ENCODE measurements at regions not wholly inside any gene's neighbourhood (a gene's known extent, or its start where the extent isn't known, plus 50 kb on each side); places are given as distances from the start of the nearest gene placed in this dataset.

- H3K4me3 ChIP-seq (ENCODE audit: low read depth, low read length) = no peak overlapping the region
- in situ Hi-C loops (cut with HindIII; ENCODE audit: low sequenced_read_pairs) = no loop called here
- DNase-seq (ENCODE audit: low read depth) = no peak
- TF ChIP-seq CTCF (IDR thresholded peaks at IDR 0.05; ENCODE audit: low read depth, low read length, missing control alignments) = no peak
These were observed 114.1 kb upstream of the SESN3 start for GRCh38 chr11:95344932-95345642.

GRCh38 chr11:95341221-95341620 lies 110.2 kb upstream of the SESN3 start:
- TF ChIP-seq CTCF (IDR thresholded peaks at IDR 0.05; ENCODE audit: low read depth, low read length, missing control alignments) = no peak
- in situ Hi-C loops (cut with HindIII; ENCODE audit: low sequenced_read_pairs) = no loop called here
- no peak overlapping the region for H3K4me3 ChIP-seq (ENCODE audit: low read depth, low read length)
- no peak for DNase-seq (ENCODE audit: low read depth)

- in situ Hi-C loops (cut with HindIII; ENCODE audit: low sequenced_read_pairs) = no loop called here
- no peak overlapping the region for H3K4me3 ChIP-seq (ENCODE audit: low read depth, low read length)
- DNase-seq (ENCODE audit: low read depth) = no peak
- TF ChIP-seq CTCF (IDR thresholded peaks at IDR 0.05; ENCODE audit: low read depth, low read length, missing control alignments) = no peak
These were observed 108.3 kb upstream of the SESN3 start for GRCh38 chr11:95339086-95339901.

- DNase-seq (ENCODE audit: low read depth) = peak; percentile 87
- no peak for TF ChIP-seq CTCF (IDR thresholded peaks at IDR 0.05; ENCODE audit: low read depth, low read length, missing control alignments)
- no peak overlapping the region for H3K4me3 ChIP-seq (ENCODE audit: low read depth, low read length)
- in situ Hi-C loops (cut with HindIII; ENCODE audit: low sequenced_read_pairs) = no loop called here
These were observed 107.5 kb upstream of the SESN3 start for GRCh38 chr11:95338430-95338991.

- no peak overlapping the region for H3K4me3 ChIP-seq (ENCODE audit: low read depth, low read length)
- no peak for DNase-seq (ENCODE audit: low read depth)
- TF ChIP-seq CTCF (IDR thresholded peaks at IDR 0.05; ENCODE audit: low read depth, low read length, missing control alignments) = no peak
- in situ Hi-C loops (cut with HindIII; ENCODE audit: low sequenced_read_pairs) = no loop called here
These were observed 107.0 kb upstream of the SESN3 start for GRCh38 chr11:95337972-95338429.

GRCh38 chr11:95337175-95337957 lies 106.4 kb upstream of the SESN3 start:
- TF ChIP-seq CTCF (IDR thresholded peaks at IDR 0.05; ENCODE audit: low read depth, low read length, missing control alignments) = no peak
- in situ Hi-C loops (cut with HindIII; ENCODE audit: low sequenced_read_pairs) = no loop called here
- DNase-seq (ENCODE audit: low read depth) = peak; percentile 51
- no peak overlapping the region for H3K4me3 ChIP-seq (ENCODE audit: low read depth, low read length)
